Spleen (tissue), 7 donors: ENCODE measurements at regions not wholly inside any gene's neighbourhood (a gene's known extent, or its start where the extent isn't known, plus 50 kb on each side); places are given as distances from the start of the nearest gene placed in this dataset.

Source experiments
- CTCF ChIP-seq, 11 experiments: fragments of 200-600 bp in 7 of 11; fragments of 450-650 bp in 4 of 11; sonication (generic) in 4 of 11; IDR thresholded peaks in 8 of 11; conservative IDR thresholded peaks in 3 of 11; 1 replicate in 7 of 11; 2 replicates in 4 of 11; pipeline versions ENCODE4 v1.4.0 to v1.8.0; 2016 to 2021; ENCODE audit warnings: antibody characterized with exemption in 11 of 11, inconsistent platforms in 4 of 11, mild to moderate bottlenecking in 1 of 11
- POLR2A ChIP-seq, 3 donors: fragments of 450-650 bp; IDR thresholded peaks; one replicate each; pipeline ENCODE4 v1.5.1; 2017; ENCODE audit warnings: antibody characterized with exemption in 3 of 3, mild to moderate bottlenecking in 1 of 3
- donor health status: DM: no; HTN: no; CAD: no; lungs with moderate emphysema.
- donor health status: DM: no; HTN: no; CAD: no.
- donor health status: DM: no; HTN: no; CAD: no.

- TF ChIP-seq CTCF (IDR thresholded peaks at IDR 0.05 in 8 of 11, conservative IDR thresholded peaks at IDR 0.05 in 3 of 11) = no peak
- no peak for TF ChIP-seq POLR2A (IDR thresholded peaks at IDR 0.05)
Measured at GRCh38 chr3:72093270-72093991, 308.5 kb upstream of the PROK2 start.
